CD4-positive, alpha-beta T cell (primary cell): ENCODE measurements at regions not wholly inside any gene's neighbourhood (a gene's known extent, or its start where the extent isn't known, plus 50 kb on each side); places are given as distances from the start of the nearest gene placed in this dataset.

Experiments used
- ATAC-seq: fragments of 200-7000 bp; cut with Tn5 transposase; one replicate; pipeline ENCODE4 v1.10.0; 2022; ENCODE audit warnings: mild to moderate bottlenecking; ENCODE audit not compliant: poor library complexity
- CTCF ChIA-PET: fragments of 350-600 bp; sonication (Branson Sonifier 250); formaldehyde crosslinking; loops from one replicate; lab custom pipeline; 2021; ENCODE audit warnings: antibody characterized with exemption, inconsistent platforms; lab: Charles Lee
- POLR2A ChIA-PET: fragments of 350-600 bp; sonication (Branson Sonifier 250); formaldehyde crosslinking; loops from one replicate; lab custom pipeline; 2021; ENCODE audit warnings: antibody characterized with exemption, inconsistent platforms; lab: Charles Lee
- DNase-seq, 14 experiments: peaks; one replicate each; pipeline ENCODE4 v3.0.0-alpha.2; 2013 to 2020; ENCODE audit warnings: mixed read lengths in 2 of 14
- H3K27ac ChIP-seq, 2 donors: one replicate each; pipeline versions ENCODE4 v1.5.1 to v1.7.0; 2013; ENCODE audit warnings: low read length in 2 of 2, low read depth in 1 of 2, mild to moderate bottlenecking in 1 of 2
- H3K27me3 ChIP-seq, 2 experiments: 1 replicate in 1 of 2; 2 replicates in 1 of 2; pipeline versions ENCODE4 v1.6.1 to v1.7.0; 2013; ENCODE audit warnings: low read length in 2 of 2, control low read depth in 1 of 2, mild to moderate bottlenecking in 1 of 2, moderate library complexity in 1 of 2; ENCODE audit not compliant: insufficient read depth in 2 of 2, control insufficient read depth in 1 of 2
- H3K36me3 ChIP-seq: one replicate; pipeline ENCODE4 v1.6.1; 2013; ENCODE audit warnings: low read length, control low read depth; ENCODE audit not compliant: insufficient read depth
- H3K4me1 ChIP-seq: one replicate; pipeline ENCODE4 v1.6.1; 2013; ENCODE audit warnings: low read length, control low read depth; ENCODE audit not compliant: insufficient read depth
- H3K4me3 ChIP-seq: one replicate; pipeline ENCODE4 v1.5.1; 2013; ENCODE audit warnings: mild to moderate bottlenecking, low read length, moderate library complexity
- H3K9me3 ChIP-seq, 2 experiments: 1 replicate in 1 of 2; 2 replicates in 1 of 2; pipeline versions ENCODE4 v1.6.1 to v1.7.0; 2013; ENCODE audit warnings: low read length in 2 of 2, mild to moderate bottlenecking in 2 of 2, control low read depth in 1 of 2, moderate library complexity in 1 of 2; ENCODE audit not compliant: control insufficient read depth in 1 of 2, insufficient read depth in 1 of 2
- H3K27ac Mint-ChIP-seq: one replicate; pipeline ENCODE4 v1.8.0; 2020; ENCODE audit warnings: mixed read lengths
- H3K27me3 Mint-ChIP-seq: one replicate; pipeline ENCODE4 v1.8.0; 2021; ENCODE audit warnings: mixed read lengths
- H3K36me3 Mint-ChIP-seq: one replicate; pipeline ENCODE4 v1.8.0; 2021; ENCODE audit warnings: low read depth, mixed read lengths
- H3K4me1 Mint-ChIP-seq: one replicate; pipeline ENCODE4 v1.8.0; 2021; ENCODE audit warnings: low read depth, mixed read lengths
- H3K4me3 Mint-ChIP-seq: one replicate; pipeline ENCODE4 v1.8.0; 2020; ENCODE audit warnings: mild to moderate bottlenecking, mixed read lengths
- H3K9me3 Mint-ChIP-seq: one replicate; pipeline ENCODE4 v1.8.0; 2020; ENCODE audit warnings: mixed read lengths
- intact Hi-C, 2 experiments: fragments of 100-400 bp; cut with DNase I in 1 of 2; cut with micrococcal nuclease in 1 of 2; formaldehyde crosslinking; loops; one replicate each; pipeline versions ENCODE4 v1.15.1 to v1.9.0; 2023 to 2025; cut with DNase I, micrococcal nuclease
- TF ChIP-seq, protein P1 (sequence below): fragments of 200-600 bp; IDR thresholded peaks from one replicate; pipeline ENCODE4 v1.8.0; 2022; ENCODE audit warnings: antibody characterized with exemption, mild to moderate bottlenecking

GRCh38 chr3:77871436-77871835, 831.5 kb downstream of the ROBO2 start:
- H3K4me3 Mint-ChIP-seq = no peak overlapping the region
- no peak for DNase-seq
- no peaks in the 10 kb centered on the region for H3K36me3 Mint-ChIP-seq
- H3K27me3 ChIP-seq = no peaks in the 10 kb centered on the region
- H3K36me3 ChIP-seq = no peaks in the 10 kb centered on the region
- intact Hi-C loops = no loop called here
- H3K4me1 Mint-ChIP-seq = no peaks in the 10 kb centered on the region
- POLR2A ChIA-PET = no interaction called here
- no peaks in the 10 kb centered on the region for H3K27me3 Mint-ChIP-seq
- no peak overlapping the region for H3K4me3 ChIP-seq
- H3K27ac ChIP-seq = no peak overlapping the region
- no peak for ATAC-seq
- H3K9me3 Mint-ChIP-seq = peaks cover 23% of the 10 kb centered on the region
- no peaks in the 10 kb centered on the region for H3K4me1 ChIP-seq
- no peak overlapping the region for H3K27ac Mint-ChIP-seq
- no peaks in the 10 kb centered on the region for H3K9me3 ChIP-seq
- TF ChIP-seq, protein P1, sequence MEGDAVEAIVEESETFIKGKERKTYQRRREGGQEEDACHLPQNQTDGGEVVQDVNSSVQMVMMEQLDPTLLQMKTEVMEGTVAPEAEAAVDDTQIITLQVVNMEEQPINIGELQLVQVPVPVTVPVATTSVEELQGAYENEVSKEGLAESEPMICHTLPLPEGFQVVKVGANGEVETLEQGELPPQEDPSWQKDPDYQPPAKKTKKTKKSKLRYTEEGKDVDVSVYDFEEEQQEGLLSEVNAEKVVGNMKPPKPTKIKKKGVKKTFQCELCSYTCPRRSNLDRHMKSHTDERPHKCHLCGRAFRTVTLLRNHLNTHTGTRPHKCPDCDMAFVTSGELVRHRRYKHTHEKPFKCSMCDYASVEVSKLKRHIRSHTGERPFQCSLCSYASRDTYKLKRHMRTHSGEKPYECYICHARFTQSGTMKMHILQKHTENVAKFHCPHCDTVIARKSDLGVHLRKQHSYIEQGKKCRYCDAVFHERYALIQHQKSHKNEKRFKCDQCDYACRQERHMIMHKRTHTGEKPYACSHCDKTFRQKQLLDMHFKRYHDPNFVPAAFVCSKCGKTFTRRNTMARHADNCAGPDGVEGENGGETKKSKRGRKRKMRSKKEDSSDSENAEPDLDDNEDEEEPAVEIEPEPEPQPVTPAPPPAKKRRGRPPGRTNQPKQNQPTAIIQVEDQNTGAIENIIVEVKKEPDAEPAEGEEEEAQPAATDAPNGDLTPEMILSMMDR = no peak
- CTCF ChIA-PET = no interaction called here

- H3K9me3 ChIP-seq = no peaks in the 10 kb centered on the region
- no peaks in the 10 kb centered on the region for H3K36me3 Mint-ChIP-seq
- H3K4me3 Mint-ChIP-seq = no peak overlapping the region
- H3K27me3 ChIP-seq = no peaks in the 10 kb centered on the region
- H3K27ac ChIP-seq = no peak overlapping the region
- DNase-seq (no peak), ATAC-seq (no peak)
- no peak overlapping the region for H3K27ac Mint-ChIP-seq
- no peaks in the 10 kb centered on the region for H3K36me3 ChIP-seq
- CTCF ChIA-PET = no interaction called here
- no peaks in the 10 kb centered on the region for H3K4me1 ChIP-seq
- H3K4me1 Mint-ChIP-seq = no peaks in the 10 kb centered on the region
- H3K27me3 Mint-ChIP-seq = no peaks in the 10 kb centered on the region
- H3K4me3 ChIP-seq = no peak overlapping the region
- peaks cover 23% of the 10 kb centered on the region for H3K9me3 Mint-ChIP-seq
- intact Hi-C loops = no loop called here
- TF ChIP-seq, protein P1 = no peak
- POLR2A ChIA-PET = no interaction called here
Measured at GRCh38 chr3:77873598-77873997, 833.7 kb downstream of the ROBO2 start.

GRCh38 chr3:77885381-77885780, 845.5 kb downstream of the ROBO2 start:
- no peaks in the 10 kb centered on the region for H3K4me1 Mint-ChIP-seq
- POLR2A ChIA-PET = no interaction called here
- H3K27me3 ChIP-seq = no peaks in the 10 kb centered on the region
- H3K9me3 Mint-ChIP-seq = peaks cover 10% of the 10 kb centered on the region
- peaks cover 4 to 8% of the 10 kb centered on the region in 2 experiments for H3K9me3 ChIP-seq
- H3K4me1 ChIP-seq = no peaks in the 10 kb centered on the region
- TF ChIP-seq, protein P1 = no peak
- no peaks in the 10 kb centered on the region for H3K36me3 ChIP-seq
- no peak for DNase-seq
- no peak overlapping the region for H3K27ac Mint-ChIP-seq
- CTCF ChIA-PET = no interaction called here
- no peak for ATAC-seq
- H3K4me3 Mint-ChIP-seq = no peak overlapping the region
- intact Hi-C loops = no loop called here
- no peaks in the 10 kb centered on the region for H3K36me3 Mint-ChIP-seq
- no peak overlapping the region for H3K4me3 ChIP-seq
- no peaks in the 10 kb centered on the region for H3K27me3 Mint-ChIP-seq
- H3K27ac ChIP-seq = no peak overlapping the region
